BE2C (cell line): ENCODE measurements at regions not wholly inside any gene's neighbourhood (a gene's known extent, or its start where the extent isn't known, plus 50 kb on each side); places are given as distances from the start of the nearest gene placed in this dataset.
"Not testable (repeated sequence)": the region's sequence is repeated elsewhere in the genome, so short reads cannot be mapped to it uniquely, and the experiment has no call there.

ENCODE experiments used
- DNase-seq: peaks from one replicate; pipeline ENCODE4 v3.0.0-alpha.2; 2020
- H3K27me3 ChIP-seq: fragments of 250-450 bp; sonication (Bioruptor Pico); 2 replicates; pipeline ENCODE4 v1.5.1; 2020; ENCODE audit warnings: mild to moderate bottlenecking
- H3K36me3 ChIP-seq: fragments of 250-450 bp; sonication (Bioruptor Pico); 2 replicates; pipeline ENCODE4 v1.5.1; 2020; ENCODE audit warnings: mild to moderate bottlenecking
- H3K4me1 ChIP-seq: fragments of 250-450 bp; sonication (Bioruptor Pico); 2 replicates; pipeline ENCODE4 v1.5.1; 2020
- H3K4me3 ChIP-seq: 2 replicates; pipeline ENCODE4 v1.5.1; 2011; ENCODE audit warnings: low read depth, low read length
- H3K9me3 ChIP-seq: fragments of 250-450 bp; sonication (Bioruptor Pico); 2 replicates; pipeline ENCODE4 v1.5.1; 2020
- TF ChIP-seq, protein P1 (sequence below): IDR thresholded peaks from 2 replicates; pipeline ENCODE4 v1.5.1; 2012; ENCODE audit warnings: mild to moderate bottlenecking, low read depth, low read length

DNA sequence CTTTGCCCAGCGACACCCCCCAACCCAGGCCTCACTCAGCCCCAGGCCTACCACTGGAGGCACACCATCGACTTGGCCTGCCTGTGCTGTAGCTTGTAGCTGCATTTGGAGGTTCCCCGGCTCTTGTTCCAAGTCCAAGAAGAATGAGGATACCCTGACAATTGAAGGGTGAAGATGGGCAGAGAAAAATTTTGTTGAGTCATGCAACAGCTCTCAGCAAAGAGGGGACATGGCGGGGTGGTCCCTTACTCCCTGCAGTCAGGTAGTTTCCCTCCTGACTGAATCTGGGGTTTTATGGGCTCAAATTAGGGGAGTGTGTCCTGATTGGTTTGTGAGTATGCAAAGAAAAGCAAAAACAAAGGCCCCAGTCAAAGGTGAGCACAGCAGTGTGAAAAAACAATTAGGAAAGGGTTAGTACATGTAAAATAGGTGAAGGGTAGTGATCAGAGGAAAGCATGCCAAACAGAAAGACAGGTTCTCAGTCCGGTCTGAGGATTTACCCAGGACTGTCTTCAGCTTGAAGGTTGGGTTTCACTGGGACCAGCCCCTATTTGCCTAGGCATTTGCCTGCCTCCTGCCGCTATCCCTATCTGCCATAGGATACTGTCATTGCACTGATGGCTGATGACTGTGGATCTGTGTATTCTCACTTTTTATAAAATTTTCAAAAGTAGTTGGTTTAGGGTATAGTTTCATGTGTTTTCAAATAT, 316.4 kb upstream of the RND3 start:
- TF ChIP-seq, protein P1, sequence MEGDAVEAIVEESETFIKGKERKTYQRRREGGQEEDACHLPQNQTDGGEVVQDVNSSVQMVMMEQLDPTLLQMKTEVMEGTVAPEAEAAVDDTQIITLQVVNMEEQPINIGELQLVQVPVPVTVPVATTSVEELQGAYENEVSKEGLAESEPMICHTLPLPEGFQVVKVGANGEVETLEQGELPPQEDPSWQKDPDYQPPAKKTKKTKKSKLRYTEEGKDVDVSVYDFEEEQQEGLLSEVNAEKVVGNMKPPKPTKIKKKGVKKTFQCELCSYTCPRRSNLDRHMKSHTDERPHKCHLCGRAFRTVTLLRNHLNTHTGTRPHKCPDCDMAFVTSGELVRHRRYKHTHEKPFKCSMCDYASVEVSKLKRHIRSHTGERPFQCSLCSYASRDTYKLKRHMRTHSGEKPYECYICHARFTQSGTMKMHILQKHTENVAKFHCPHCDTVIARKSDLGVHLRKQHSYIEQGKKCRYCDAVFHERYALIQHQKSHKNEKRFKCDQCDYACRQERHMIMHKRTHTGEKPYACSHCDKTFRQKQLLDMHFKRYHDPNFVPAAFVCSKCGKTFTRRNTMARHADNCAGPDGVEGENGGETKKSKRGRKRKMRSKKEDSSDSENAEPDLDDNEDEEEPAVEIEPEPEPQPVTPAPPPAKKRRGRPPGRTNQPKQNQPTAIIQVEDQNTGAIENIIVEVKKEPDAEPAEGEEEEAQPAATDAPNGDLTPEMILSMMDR = no peak
- H3K4me1 ChIP-seq = no peaks in the 10 kb centered on the region
- no peaks in the 10 kb centered on the region for H3K9me3 ChIP-seq
- no peaks in the 10 kb centered on the region for H3K36me3 ChIP-seq
- no peak overlapping the region for H3K4me3 ChIP-seq
- no peaks in the 10 kb centered on the region for H3K27me3 ChIP-seq
- DNase-seq = no peak

DNA sequence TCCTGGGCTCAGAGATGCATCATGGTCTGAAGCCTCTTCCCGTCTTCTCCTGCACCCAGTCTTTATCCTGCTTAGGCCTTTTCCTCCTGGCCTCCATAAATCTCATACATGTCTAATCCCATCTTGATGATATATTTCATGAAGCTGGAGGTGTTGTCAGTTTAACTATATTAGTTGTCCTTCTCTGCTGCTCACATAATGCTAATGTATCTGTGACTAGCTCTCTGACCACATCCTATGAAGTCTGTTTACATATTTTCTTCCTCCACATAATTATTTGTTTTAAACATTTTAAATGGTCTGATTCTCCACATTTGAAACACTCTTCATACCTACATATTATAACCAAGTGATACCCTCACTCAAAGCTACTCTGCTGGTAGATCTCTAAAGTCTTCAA, 315.2 kb upstream of the RND3 start:
- H3K4me3 ChIP-seq = no peak overlapping the region
- TF ChIP-seq, protein P1 = no peak
- no peak for DNase-seq

DNA sequence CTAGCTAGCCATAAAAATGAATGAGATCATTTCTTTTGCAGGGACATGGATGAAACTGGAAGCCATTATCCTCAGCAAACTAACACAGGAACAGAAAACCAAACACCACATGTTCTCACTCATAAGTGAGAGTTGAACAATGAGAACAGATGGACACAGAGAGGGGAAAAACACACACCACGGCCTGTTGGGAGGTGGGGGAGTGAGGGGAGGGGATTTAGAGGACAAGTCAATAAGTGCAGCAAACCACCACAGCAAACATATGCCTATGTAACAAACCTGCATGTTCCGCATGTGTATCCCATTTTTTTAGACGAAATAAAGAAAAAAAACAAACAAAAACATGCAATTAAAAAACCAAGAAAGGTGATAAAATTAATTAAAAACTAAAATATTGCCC, 308.8 kb upstream of the RND3 start:
- not testable (repeated sequence) for H3K27me3 ChIP-seq, H3K36me3 ChIP-seq, DNase-seq, H3K4me3 ChIP-seq, H3K9me3 ChIP-seq, H3K4me1 ChIP-seq

More for the DNA sequence above, 315.2 kb upstream of the RND3 start:
- H3K27me3 ChIP-seq = no peaks in the 10 kb centered on the region
- no peaks in the 10 kb centered on the region for H3K36me3 ChIP-seq
- H3K9me3 ChIP-seq = no peaks in the 10 kb centered on the region
- H3K4me1 ChIP-seq = no peaks in the 10 kb centered on the region

DNA sequence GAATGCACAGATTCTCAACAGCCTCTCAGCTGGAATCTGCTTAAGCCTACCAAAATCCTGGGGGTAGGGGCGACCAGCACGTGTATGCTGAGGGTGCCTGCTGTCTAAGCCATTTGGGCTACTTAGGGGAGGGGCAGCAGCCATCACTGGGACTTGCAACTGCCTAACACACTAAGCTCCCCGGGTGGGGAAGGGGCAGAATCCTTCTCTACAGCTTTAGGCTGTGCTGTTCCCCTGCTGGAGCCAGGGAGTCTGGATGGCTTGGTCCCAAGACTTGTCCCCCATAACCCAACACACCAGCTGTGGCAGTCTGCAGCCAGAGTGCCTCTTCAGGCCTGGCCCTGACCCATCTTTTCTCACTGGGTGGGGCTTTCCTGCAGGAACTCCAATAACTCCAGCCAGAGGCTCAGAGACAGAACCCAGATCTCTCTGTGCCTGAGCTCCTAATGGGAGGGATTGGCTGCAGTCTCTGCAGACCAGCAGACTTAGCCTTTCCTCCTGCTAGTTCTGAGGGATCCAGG, 305.4 kb upstream of the RND3 start:
- H3K27me3 ChIP-seq = no peaks in the 10 kb centered on the region
- no peak overlapping the region for H3K4me3 ChIP-seq
- TF ChIP-seq, protein P1 = no peak
- H3K36me3 ChIP-seq = no peaks in the 10 kb centered on the region
- H3K9me3 ChIP-seq = no peaks in the 10 kb centered on the region
- DNase-seq = peak; percentile 39
- H3K4me1 ChIP-seq = no peaks in the 10 kb centered on the region

DNA sequence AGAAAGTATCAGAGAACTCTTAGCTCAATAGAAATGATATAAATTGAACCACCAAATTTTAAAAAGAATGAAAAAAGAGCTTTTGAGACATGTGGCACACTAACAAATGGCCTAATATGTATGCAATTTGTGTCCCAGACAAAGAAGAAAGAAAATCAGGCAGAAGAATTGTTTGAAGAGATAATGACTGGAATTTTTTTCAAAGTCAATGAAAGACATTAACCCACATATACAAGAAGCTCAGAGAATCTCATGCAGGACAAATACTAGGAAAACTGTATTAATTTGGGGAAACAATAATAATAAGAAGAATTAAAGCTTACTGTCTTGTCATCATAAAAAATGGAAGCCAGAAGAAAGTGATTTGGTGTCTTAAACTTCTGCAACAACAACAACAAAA, 304.1 kb upstream of the RND3 start:
- H3K4me3 ChIP-seq = no peak overlapping the region
- DNase-seq = no peak
- TF ChIP-seq, protein P1 = no peak
- no peaks in the 10 kb centered on the region for H3K9me3 ChIP-seq
- no peaks in the 10 kb centered on the region for H3K27me3 ChIP-seq
- no peaks in the 10 kb centered on the region for H3K36me3 ChIP-seq
- no peaks in the 10 kb centered on the region for H3K4me1 ChIP-seq

DNA sequence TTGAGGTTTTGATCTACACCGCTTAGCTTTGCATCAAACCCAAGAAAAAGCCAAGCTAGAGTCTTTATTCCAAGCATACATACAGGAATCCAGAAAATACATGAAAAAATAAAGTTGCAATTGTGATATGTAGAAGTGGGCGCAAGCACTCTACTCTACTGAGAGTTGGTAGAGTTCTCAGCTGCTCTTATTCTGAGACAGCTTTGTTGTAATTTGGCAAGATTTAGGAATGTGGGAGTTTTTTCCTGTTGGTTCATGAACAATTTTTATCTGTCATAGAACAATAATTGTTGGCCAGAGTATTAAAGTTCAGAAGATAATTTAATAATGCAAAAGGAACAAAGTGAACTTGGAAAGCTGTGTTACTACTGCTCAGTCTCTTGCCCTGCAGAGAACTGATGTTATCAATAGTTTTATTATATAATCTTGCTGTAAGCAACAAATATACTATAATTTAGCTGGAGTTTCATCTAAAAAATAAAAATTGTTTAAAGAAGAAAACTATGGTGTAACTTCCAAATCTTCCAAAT, 302.0 kb upstream of the RND3 start:
- H3K9me3 ChIP-seq = no peaks in the 10 kb centered on the region
- H3K36me3 ChIP-seq = no peaks in the 10 kb centered on the region
- TF ChIP-seq, protein P1 = no peak
- H3K4me3 ChIP-seq = no peak overlapping the region
- DNase-seq = no peak
- H3K4me1 ChIP-seq = no peaks in the 10 kb centered on the region
- H3K27me3 ChIP-seq = no peaks in the 10 kb centered on the region
